Trophoblast cell (in vitro differentiated cells and primary cell): ENCODE measurements at regions not wholly inside any gene's neighbourhood (a gene's known extent, or its start where the extent isn't known, plus 50 kb on each side); places are given as distances from the start of the nearest gene placed in this dataset.
A peak's percentile ranks its signal among the peaks of the same experiment; 100 is the strongest.

Experiments used
- DNase-seq, 2 donors: peaks; one replicate each; pipeline ENCODE4 v3.0.0-alpha.2; 2016
- H2AFZ ChIP-seq: 2 replicates; pipeline ENCODE4 v1.6.1; 2013; ENCODE audit warnings: low read length, moderate library complexity, mild to moderate bottlenecking; ENCODE audit not compliant: insufficient read depth, poor library complexity
- H2AK5ac ChIP-seq: 2 replicates; pipeline ENCODE4 v1.6.1; 2013; ENCODE audit warnings: mild to moderate bottlenecking, low read length
- H2BK120ac ChIP-seq: 2 replicates; pipeline ENCODE4 v1.6.1; 2013; ENCODE audit warnings: low read length, mild to moderate bottlenecking, moderate library complexity; ENCODE audit not compliant: insufficient read depth, poor library complexity
- H2BK12ac ChIP-seq: 2 replicates; pipeline ENCODE4 v1.6.1; 2013; ENCODE audit warnings: mild to moderate bottlenecking, low read length, moderate library complexity
- H2BK5ac ChIP-seq: 2 replicates; pipeline ENCODE4 v1.6.1; 2013; ENCODE audit warnings: low read length, low read depth, moderate library complexity, mild to moderate bottlenecking; ENCODE audit not compliant: poor library complexity
- H3K14ac ChIP-seq: 2 replicates; pipeline ENCODE4 v1.6.1; 2013; ENCODE audit warnings: mild to moderate bottlenecking, low read length
- H3K18ac ChIP-seq: 2 replicates; pipeline ENCODE4 v1.6.1; 2013; ENCODE audit warnings: mild to moderate bottlenecking, low read length
- H3K23ac ChIP-seq: 2 replicates; pipeline ENCODE4 v1.6.1; 2013; ENCODE audit warnings: low read length
- H3K27ac ChIP-seq: 2 replicates; pipeline ENCODE4 v1.5.1; 2013; ENCODE audit warnings: low read depth, mild to moderate bottlenecking, inconsistent platforms, low read length, moderate library complexity
- H3K27me3 ChIP-seq: 2 replicates; pipeline ENCODE4 v1.6.1; 2013; ENCODE audit warnings: inconsistent platforms, mild to moderate bottlenecking, low read length, moderate library complexity; ENCODE audit not compliant: insufficient read depth
- H3K36me3 ChIP-seq, 2 experiments: 1 replicate in 1 of 2; 2 replicates in 1 of 2; pipeline ENCODE4 v1.6.1; 2013; ENCODE audit warnings: low read length in 2 of 2, mild to moderate bottlenecking in 2 of 2, moderate library complexity in 1 of 2; ENCODE audit not compliant: insufficient read depth in 2 of 2, control insufficient read depth in 1 of 2
- H3K4ac ChIP-seq: 2 replicates; pipeline ENCODE4 v1.6.1; 2013; ENCODE audit warnings: low read depth, mild to moderate bottlenecking, low read length, moderate library complexity
- H3K4me1 ChIP-seq, 2 experiments: 1 replicate in 1 of 2; 2 replicates in 1 of 2; pipeline ENCODE4 v1.6.1; 2013; ENCODE audit warnings: low read length in 2 of 2, mild to moderate bottlenecking in 2 of 2, moderate library complexity in 1 of 2; ENCODE audit not compliant: insufficient read depth in 2 of 2, control insufficient read depth in 1 of 2
- H3K4me2 ChIP-seq: 2 replicates; pipeline ENCODE4 v1.6.1; 2013; ENCODE audit warnings: inconsistent platforms, mild to moderate bottlenecking, low read length, moderate library complexity
- H3K4me3 ChIP-seq: 2 replicates; pipeline ENCODE4 v1.5.1; 2013; ENCODE audit warnings: mild to moderate bottlenecking, low read depth, low read length, inconsistent platforms
- H3K79me1 ChIP-seq: one replicate; pipeline ENCODE4 v1.6.1; 2013; ENCODE audit warnings: low read length
- H3K79me2 ChIP-seq: 2 replicates; pipeline ENCODE4 v1.6.1; 2013; ENCODE audit warnings: low read length, mild to moderate bottlenecking; ENCODE audit not compliant: control insufficient read depth, insufficient read depth, poor library complexity
- H3K9ac ChIP-seq: 2 replicates; pipeline ENCODE4 v1.6.1; 2013; ENCODE audit warnings: mild to moderate bottlenecking, low read length
- H3K9me3 ChIP-seq: 2 replicates; pipeline ENCODE4 v1.6.1; 2013; ENCODE audit warnings: low read depth, mild to moderate bottlenecking, control low read depth, inconsistent platforms, low read length; ENCODE audit not compliant: insufficient read depth
- H4K12ac ChIP-seq: 2 replicates; pipeline ENCODE4 v1.6.1; 2013; ENCODE audit warnings: low read depth, mild to moderate bottlenecking, low read length, moderate library complexity
- H4K8ac ChIP-seq: 2 replicates; pipeline ENCODE4 v1.6.1; 2013; ENCODE audit warnings: low read depth, mild to moderate bottlenecking, low read length, moderate library complexity
- H4K91ac ChIP-seq: one replicate; pipeline ENCODE4 v1.6.1; 2013; ENCODE audit warnings: low read depth, mild to moderate bottlenecking, low read length, moderate library complexity
- WGBS: extraction: QIAGEN DNeasy Blood & Tissue Kit; methylation state at CpG from one replicate; pipeline ENCODE4 v1.1.7; 2013; ENCODE audit warnings: missing lambda C conversion rate; ENCODE audit not compliant: insufficient read length, insufficient coverage; ENCODE audit errors: extremely low coverage; 5-methylcytosine and 5-hydroxymethylcytosine counted together

GRCh38 chr7:11256501-11256900, 282.8 kb downstream of the PHF14 start:
- H3K4me3 ChIP-seq, result no peak overlapping the region
- H4K12ac ChIP-seq, result no peak overlapping the region
- no peak overlapping the region for H3K4me2 ChIP-seq
- H3K18ac ChIP-seq, result no peak overlapping the region
- H3K9ac ChIP-seq, result no peak overlapping the region
- peak overlapping the region; percentile 71 for H4K8ac ChIP-seq
- H4K91ac ChIP-seq, result no peak overlapping the region
- H3K79me2 ChIP-seq, result no peaks in the 10 kb centered on the region
- H3K23ac ChIP-seq, result no peak overlapping the region
- H3K79me1 ChIP-seq, result no peaks in the 10 kb centered on the region
- no peak overlapping the region for H2BK120ac ChIP-seq
- peaks cover 2% of the 10 kb centered on the region in 2 experiments for H3K4me1 ChIP-seq
- H3K36me3 ChIP-seq, result no peaks in the 10 kb centered on the region
- DNase-seq, result no peak
- no peak overlapping the region for H2AK5ac ChIP-seq
- no peak overlapping the region for H2BK12ac ChIP-seq
- no peaks in the 10 kb centered on the region for H3K9me3 ChIP-seq
- H3K27me3 ChIP-seq, result no peaks in the 10 kb centered on the region
- no peak overlapping the region for H2AFZ ChIP-seq
- H3K14ac ChIP-seq, result no peak overlapping the region
- no CpG with 5 or more reads among the region's 4 CpGs for WGBS
- no peak overlapping the region for H3K4ac ChIP-seq
- H2BK5ac ChIP-seq, result no peak overlapping the region
- no peak overlapping the region for H3K27ac ChIP-seq

- no peaks in the 10 kb centered on the region for H3K79me1 ChIP-seq
- no peak overlapping the region for H2BK120ac ChIP-seq
- H3K36me3 ChIP-seq, result no peaks in the 10 kb centered on the region
- no peak for DNase-seq
- H2BK5ac ChIP-seq, result no peak overlapping the region
- H3K18ac ChIP-seq, result no peak overlapping the region
- H3K23ac ChIP-seq, result no peak overlapping the region
- no peak overlapping the region for H2BK12ac ChIP-seq
- H3K9me3 ChIP-seq, result no peaks in the 10 kb centered on the region
- H2AK5ac ChIP-seq, result no peak overlapping the region
- no peak overlapping the region for H3K4me3 ChIP-seq
- no peak overlapping the region for H4K91ac ChIP-seq
- H4K12ac ChIP-seq, result no peak overlapping the region
- no peak overlapping the region for H3K9ac ChIP-seq
- no peak overlapping the region for H3K4ac ChIP-seq
- no peak overlapping the region for H3K4me2 ChIP-seq
- H3K4me1 ChIP-seq, result peaks cover 1 to 2% of the 10 kb centered on the region in 2 experiments
- H2AFZ ChIP-seq, result no peak overlapping the region
- H3K27me3 ChIP-seq, result no peaks in the 10 kb centered on the region
- H3K79me2 ChIP-seq, result no peaks in the 10 kb centered on the region
- no peak overlapping the region for H3K14ac ChIP-seq
- no peak overlapping the region for H4K8ac ChIP-seq
- H3K27ac ChIP-seq, result no peak overlapping the region
These were observed 287.8 kb downstream of the PHF14 start for GRCh38 chr7:11261470-11261869.

- no peak overlapping the region for H3K4me2 ChIP-seq
- no peak overlapping the region for H2BK120ac ChIP-seq
- no peak overlapping the region for H2AFZ ChIP-seq
- H3K9me3 ChIP-seq, result no peaks in the 10 kb centered on the region
- no peak overlapping the region for H3K4me3 ChIP-seq
- H3K4me1 ChIP-seq, result peaks cover 0 to 2% of the 10 kb centered on the region in 2 experiments
- H4K8ac ChIP-seq, result no peak overlapping the region
- H3K36me3 ChIP-seq, result no peaks in the 10 kb centered on the region
- no peak for DNase-seq
- H3K27ac ChIP-seq, result no peak overlapping the region
- no peak overlapping the region for H3K14ac ChIP-seq
- H3K27me3 ChIP-seq, result no peaks in the 10 kb centered on the region
- no peak overlapping the region for H2AK5ac ChIP-seq
- no peak overlapping the region for H3K4ac ChIP-seq
- H2BK5ac ChIP-seq, result no peak overlapping the region
- no peak overlapping the region for H3K18ac ChIP-seq
- WGBS, result no CpG with 5 or more reads among the region's 2 CpGs
- no peaks in the 10 kb centered on the region for H3K79me2 ChIP-seq
- no peak overlapping the region for H4K12ac ChIP-seq
- H3K79me1 ChIP-seq, result no peaks in the 10 kb centered on the region
- no peak overlapping the region for H2BK12ac ChIP-seq
- H3K23ac ChIP-seq, result no peak overlapping the region
- no peak overlapping the region for H4K91ac ChIP-seq
- H3K9ac ChIP-seq, result no peak overlapping the region
These were observed 292.4 kb downstream of the PHF14 start for GRCh38 chr7:11266101-11266500.

- H3K79me1 ChIP-seq, result no peaks in the 10 kb centered on the region
- H3K4ac ChIP-seq, result no peak overlapping the region
- no peak overlapping the region for H2BK12ac ChIP-seq
- DNase-seq, result peak in 1 of 2 donors; percentile 36
- H3K4me2 ChIP-seq, result no peak overlapping the region
- no peaks in the 10 kb centered on the region for H3K36me3 ChIP-seq
- H4K8ac ChIP-seq, result no peak overlapping the region
- H3K79me2 ChIP-seq, result no peaks in the 10 kb centered on the region
- H2BK5ac ChIP-seq, result no peak overlapping the region
- H2AK5ac ChIP-seq, result no peak overlapping the region
- no peak overlapping the region for H4K12ac ChIP-seq
- H3K14ac ChIP-seq, result no peak overlapping the region
- H2BK120ac ChIP-seq, result no peak overlapping the region
- no peaks in the 10 kb centered on the region for H3K27me3 ChIP-seq
- no peak overlapping the region for H2AFZ ChIP-seq
- H4K91ac ChIP-seq, result no peak overlapping the region
- no peaks in the 10 kb centered on the region for H3K4me1 ChIP-seq
- no peak overlapping the region for H3K27ac ChIP-seq
- no peak overlapping the region for H3K23ac ChIP-seq
- H3K9me3 ChIP-seq, result no peaks in the 10 kb centered on the region
- no peak overlapping the region for H3K9ac ChIP-seq
- H3K4me3 ChIP-seq, result no peak overlapping the region
- H3K18ac ChIP-seq, result no peak overlapping the region
- WGBS, result no CpG with 5 or more reads among the region's 2 CpGs
These were observed 298.7 kb downstream of the PHF14 start for GRCh38 chr7:11272352-11272751.
